T-helper 1 cell treated with Interleukin-12 subunit alpha and Interleukin-12 subunit beta and Interleukin-4 antibody, amounts not matched to agents 30 μg/mL and 1 μg/mL, for 36 hours (primary cell): ENCODE measurements at regions not wholly inside any gene's neighbourhood (a gene's known extent, or its start where the extent isn't known, plus 50 kb on each side); places are given as distances from the start of the nearest gene placed in this dataset.

Experiments used
- H3K27ac Mint-ChIP-seq: one replicate; pipeline ENCODE4 v1.8.0; 2021; ENCODE audit warnings: mild to moderate bottlenecking, mixed read lengths
- H3K27me3 Mint-ChIP-seq: one replicate; pipeline ENCODE4 v1.8.0; 2021; ENCODE audit warnings: low read depth, mixed read lengths
- H3K36me3 Mint-ChIP-seq: one replicate; pipeline ENCODE4 v1.8.0; 2021; ENCODE audit warnings: low read depth, mixed read lengths
- H3K4me1 Mint-ChIP-seq: one replicate; pipeline ENCODE4 v1.8.0; 2021; ENCODE audit warnings: low read depth, mixed read lengths
- H3K4me3 Mint-ChIP-seq: one replicate; pipeline ENCODE4 v1.8.0; 2021; ENCODE audit warnings: mild to moderate bottlenecking, moderate library complexity, mixed read lengths
- H3K9me3 Mint-ChIP-seq: one replicate; pipeline ENCODE4 v1.8.0; 2021; ENCODE audit warnings: mixed read lengths

- H3K36me3 Mint-ChIP-seq, result no peaks in the 10 kb centered on the region
- no peak overlapping the region for H3K4me3 Mint-ChIP-seq
- no peak overlapping the region for H3K27ac Mint-ChIP-seq
- H3K9me3 Mint-ChIP-seq, result no peaks in the 10 kb centered on the region
- H3K27me3 Mint-ChIP-seq, result no peaks in the 10 kb centered on the region
- peaks cover 1% of the 10 kb centered on the region for H3K4me1 Mint-ChIP-seq
Measured at GRCh38 chr10:128853537-128853936, 613.5 kb upstream of the MGMT start.

GRCh38 chr10:128854204-128854603 lies 612.8 kb upstream of the MGMT start:
- Mint-ChIP-seq H3K9me3 (no peaks in the 10 kb centered on the region), H3K36me3 (no peaks in the 10 kb centered on the region), H3K27ac (no peak overlapping the region), H3K27me3 (no peaks in the 10 kb centered on the region), H3K4me1 (peaks cover 1% of the 10 kb centered on the region), H3K4me3 (no peak overlapping the region)

GRCh38 chr10:128854963-128855362 lies 612.1 kb upstream of the MGMT start:
- Mint-ChIP-seq H3K36me3 (no peaks in the 10 kb centered on the region), H3K9me3 (no peaks in the 10 kb centered on the region), H3K27ac (no peak overlapping the region), H3K27me3 (no peaks in the 10 kb centered on the region), H3K4me1 (peaks cover 1% of the 10 kb centered on the region), H3K4me3 (no peak overlapping the region)

- Mint-ChIP-seq H3K4me3 (no peak overlapping the region), H3K36me3 (no peaks in the 10 kb centered on the region), H3K9me3 (no peaks in the 10 kb centered on the region), H3K27ac (no peak overlapping the region), H3K27me3 (no peaks in the 10 kb centered on the region), H3K4me1 (peaks cover 1% of the 10 kb centered on the region)
Measured at GRCh38 chr10:128855618-128856428, 611.2 kb upstream of the MGMT start.

- Mint-ChIP-seq H3K4me1 (no peaks in the 10 kb centered on the region), H3K27me3 (no peaks in the 10 kb centered on the region), H3K27ac (no peak overlapping the region), H3K9me3 (no peaks in the 10 kb centered on the region), H3K36me3 (no peaks in the 10 kb centered on the region), H3K4me3 (no peak overlapping the region)
Measured at GRCh38 chr10:128859738-128860386, 607.2 kb upstream of the MGMT start.

- Mint-ChIP-seq H3K36me3 (no peaks in the 10 kb centered on the region), H3K4me1 (no peaks in the 10 kb centered on the region), H3K27ac (no peak overlapping the region), H3K4me3 (no peak overlapping the region), H3K27me3 (no peaks in the 10 kb centered on the region), H3K9me3 (no peaks in the 10 kb centered on the region)
Measured at GRCh38 chr10:128860574-128860973, 606.5 kb upstream of the MGMT start.

GRCh38 chr10:128861018-128861901 lies 605.8 kb upstream of the MGMT start:
- Mint-ChIP-seq H3K36me3 (no peaks in the 10 kb centered on the region), H3K4me3 (no peak overlapping the region), H3K4me1 (no peaks in the 10 kb centered on the region), H3K27ac (no peak overlapping the region), H3K9me3 (no peaks in the 10 kb centered on the region), H3K27me3 (no peaks in the 10 kb centered on the region)

- no peaks in the 10 kb centered on the region for H3K36me3 Mint-ChIP-seq
- H3K27me3 Mint-ChIP-seq, result no peaks in the 10 kb centered on the region
- H3K9me3 Mint-ChIP-seq, result no peaks in the 10 kb centered on the region
- H3K4me1 Mint-ChIP-seq, result no peaks in the 10 kb centered on the region
- H3K4me3 Mint-ChIP-seq, result no peak overlapping the region
- no peak overlapping the region for H3K27ac Mint-ChIP-seq
Measured at GRCh38 chr10:128863411-128863810, 603.6 kb upstream of the MGMT start.

- no peak overlapping the region for H3K4me3 Mint-ChIP-seq
- H3K36me3 Mint-ChIP-seq, result no peaks in the 10 kb centered on the region
- no peak overlapping the region for H3K27ac Mint-ChIP-seq
- H3K4me1 Mint-ChIP-seq, result no peaks in the 10 kb centered on the region
- no peaks in the 10 kb centered on the region for H3K9me3 Mint-ChIP-seq
- no peaks in the 10 kb centered on the region for H3K27me3 Mint-ChIP-seq
Measured at GRCh38 chr10:128863823-128864405, 603.1 kb upstream of the MGMT start.

GRCh38 chr10:128864554-128865295 lies 602.3 kb upstream of the MGMT start:
- Mint-ChIP-seq H3K27ac (no peak overlapping the region), H3K4me1 (no peaks in the 10 kb centered on the region), H3K9me3 (no peaks in the 10 kb centered on the region), H3K36me3 (no peaks in the 10 kb centered on the region), H3K27me3 (no peaks in the 10 kb centered on the region), H3K4me3 (no peak overlapping the region)

GRCh38 chr10:128865436-128866195 lies 601.4 kb upstream of the MGMT start:
- Mint-ChIP-seq H3K9me3 (no peaks in the 10 kb centered on the region), H3K4me3 (no peak overlapping the region), H3K36me3 (no peaks in the 10 kb centered on the region), H3K4me1 (no peaks in the 10 kb centered on the region), H3K27me3 (no peaks in the 10 kb centered on the region), H3K27ac (no peak overlapping the region)

GRCh38 chr10:128866551-128866950 lies 600.5 kb upstream of the MGMT start:
- Mint-ChIP-seq H3K27ac (no peak overlapping the region), H3K4me1 (no peaks in the 10 kb centered on the region), H3K9me3 (no peaks in the 10 kb centered on the region), H3K27me3 (no peaks in the 10 kb centered on the region), H3K36me3 (no peaks in the 10 kb centered on the region), H3K4me3 (no peak overlapping the region)

- Mint-ChIP-seq H3K27me3 (no peaks in the 10 kb centered on the region), H3K9me3 (no peaks in the 10 kb centered on the region), H3K4me1 (no peaks in the 10 kb centered on the region), H3K36me3 (no peaks in the 10 kb centered on the region), H3K4me3 (no peak overlapping the region), H3K27ac (no peak overlapping the region)
Measured at GRCh38 chr10:128867210-128867609, 599.8 kb upstream of the MGMT start.
